ENCODE measurements at regions not wholly inside any gene's neighbourhood (a gene's known extent, or its start where the extent isn't known, plus 50 kb on each side); places are given as distances from the start of the nearest gene placed in this dataset.

- TF ChIP-seq USF2 (CRISPR knock-in tag; IDR thresholded peaks at IDR 0.05): no peak
Measured at GRCh38 chr3:176663837-176664831, 533.1 kb downstream of the TBL1XR1 start (continued).

GRCh38 chr3:176663387-176663786, 533.9 kb downstream of the TBL1XR1 start:
- 45% methylated on average over 1 of the region's 1 CpG for WGBS (ENCODE audit: insufficient coverage, low coverage, missing lambda C conversion rate)
- Histone ChIP-seq H3K9me3 (replicated peaks; ENCODE audit: control insufficient read depth, insufficient read depth, low read depth, low read length) (no peaks in the 10 kb centered on the region), H3K9ac (ENCODE audit: insufficient read depth in 1 of 2, low read depth in 2 of 2, low read length in 2 of 2) (no peak overlapping the region), H3K4me3 (no peak overlapping the region), H2AFZ (ENCODE audit: low read depth, low read length) (peak overlapping the region; percentile 41; the same call in 1 of the 2 replicates), H4K20me1 (replicated peaks; ENCODE audit: control insufficient read depth, insufficient read depth, low read length) (no peaks in the 10 kb centered on the region), H3K36me3 (ENCODE audit: control insufficient read depth, insufficient read depth, low read length) (no peaks in the 10 kb centered on the region), H3K27ac (ENCODE audit: extremely low read depth, low read depth, low read length) (no peak overlapping the region), H3K9me1 (ENCODE audit: control insufficient read depth, insufficient read depth, low read length) (no peaks in the 10 kb centered on the region), H3K4me2 (ENCODE audit: insufficient read depth, low read length) (no peak overlapping the region), H3K79me2 (ENCODE audit: control insufficient read depth, insufficient read depth, low read length) (no peaks in the 10 kb centered on the region), H3K4me1 (replicated peaks in 1 of 2; ENCODE audit: control insufficient read depth in 2 of 2, insufficient read depth in 2 of 2, low read length in 2 of 2) (peaks cover 0 to 9% of the 10 kb centered on the region in 2 experiments; a peak in 2 of 5 replicates), H3K27me3 (ENCODE audit: control insufficient read depth in 2 of 2, insufficient read depth in 2 of 2, low read length in 2 of 2) (no peaks in the 10 kb centered on the region)
- intact Hi-C loops (cut with micrococcal nuclease): no loop called here
- CTCF ChIA-PET (ENCODE audit: low intra/inter-chr PET ratio): interaction anchor here (1.6 kb wide), 1 partner anchor 149 kb away, joined by 7 read pairs; no protein-coding TSS in a partner anchor
- FAIRE-seq (no peak), DNase-seq (ENCODE audit: extremely low read depth in 1 of 4, low spot score in 3 of 4) (no peak), ATAC-seq (no peak)
- POLR2A ChIA-PET: no interaction called here
- in situ Hi-C loops (cut with MboI): loop anchor here (5.0 kb wide), 1 partner anchor 151 kb away; no protein-coding TSS in a partner anchor
- BruUV-seq (replicated peaks): no TSS peak
- TF ChIP-seq RAD21 (CRISPR knock-in tag; conservative IDR thresholded peaks at IDR 0.05 in 1 of 2, IDR thresholded peaks at IDR 0.05 in 1 of 2) (no peak), ESRRB (CRISPR knock-in tag; IDR thresholded peaks at IDR 0.05; ENCODE audit: borderline replicate concordance) (no peak), C11orf30 (IDR thresholded peaks at IDR 0.05; ENCODE audit: low read depth) (no peak), POLR2G (IDR thresholded peaks at IDR 0.05; ENCODE audit: low read depth, low read length) (no peak), SRSF7 (optimal IDR thresholded peaks at IDR 0.05; ENCODE audit: low read depth, low read length) (no peak), ATF3 (IDR thresholded peaks at IDR 0.05) (no peak), ATF3 (CRISPR knock-in tag; conservative IDR thresholded peaks at IDR 0.05) (no peak), RREB1 (CRISPR knock-in tag; IDR thresholded peaks at IDR 0.05) (no peak), NR2F6 (CRISPR knock-in tag; IDR thresholded peaks at IDR 0.05) (no peak), PML (IDR thresholded peaks at IDR 0.05; ENCODE audit: low read length) (no peak), LARP7 (IDR thresholded peaks at IDR 0.05) (no peak)

Measured in K562 (cell line).